Stomach (tissue), 8 donors: ENCODE measurements at regions not wholly inside any gene's neighbourhood (a gene's known extent, or its start where the extent isn't known, plus 50 kb on each side); places are given as distances from the start of the nearest gene placed in this dataset.
"Not testable (repeated sequence)": the region's sequence is repeated elsewhere in the genome, so short reads cannot be mapped to it uniquely, and the experiment has no call there.

Experiments used
- DNase-seq, 2 donors: peaks; one replicate each; pipeline versions ENCODE4 v3.0.0 to v3.0.0-alpha.2; 2013 to 2019
- H3K27ac ChIP-seq, 5 donors: fragments of 200-600 bp in 4 of 5; sonication (generic) in 4 of 5; one replicate each; pipeline ENCODE4 v1.5.1; 2013 to 2019; ENCODE audit warnings: mild to moderate bottlenecking in 1 of 5, moderate library complexity in 1 of 5
- H3K27me3 ChIP-seq, 3 donors: fragments of 200-600 bp; sonication (generic); one replicate each; pipeline ENCODE4 v1.5.1; 2017 to 2019; ENCODE audit warnings: mixed run types in 1 of 3
- H3K36me3 ChIP-seq, 4 donors: fragments of 200-600 bp; sonication (generic); 1 replicate in 3 of 4; 2 replicates in 1 of 4; pipeline ENCODE4 v1.5.1; 2016 to 2019
- H3K4me1 ChIP-seq, 4 donors: fragments of 200-600 bp; sonication (generic); one replicate each; pipeline ENCODE4 v1.5.1; 2016 to 2019
- H3K4me3 ChIP-seq, 4 donors: fragments of 200-600 bp; sonication (generic) in 3 of 4; one replicate each; pipeline ENCODE4 v1.5.1; 2016 to 2019; ENCODE audit warnings: mild to moderate bottlenecking in 1 of 4
- H3K9me3 ChIP-seq, 4 donors: fragments of 200-600 bp; sonication (generic); one replicate each; pipeline ENCODE4 v1.5.1; 2016 to 2019
- EP300 ChIP-seq: sonication (generic); formaldehyde crosslinking; IDR thresholded peaks from one replicate; pipeline ENCODE4 v1.6.1; 2017; ENCODE audit warnings: antibody characterized with exemption
- POLR2A ChIP-seq, 4 donors: fragments of 450-650 bp; IDR thresholded peaks; one replicate each; pipeline ENCODE4 v1.6.1; 2016; ENCODE audit warnings: antibody characterized with exemption in 4 of 4, control low read depth in 2 of 4, mild to moderate bottlenecking in 1 of 4, moderate library complexity in 1 of 4
- POLR2AphosphoS5 ChIP-seq, 3 donors: sonication (generic); formaldehyde crosslinking; IDR thresholded peaks; one replicate each; pipeline ENCODE4 v1.6.1; 2016; ENCODE audit warnings: antibody characterized with exemption in 3 of 3
- WGBS, 5 donors: extraction: QIAGEN DNeasy Blood & Tissue Kit in 3 of 5; methylation state at CpG; one replicate each; pipeline versions ENCODE4 v1.1.5 to v1.1.7; 2013 to 2018; 5-methylcytosine and 5-hydroxymethylcytosine counted together
- intact Hi-C: fragments of 100-400 bp; cut with DNase I; formaldehyde crosslinking; loops from one replicate; pipeline ENCODE4 v1.15.1; 2023; ENCODE audit warnings: low total_unique reads
- TF ChIP-seq, protein P1 (sequence below), 7 experiments: fragments of 450-650 bp in 4 of 7; fragments of 200-600 bp in 3 of 7; sonication (generic) in 3 of 7; IDR thresholded peaks; one replicate each; pipeline ENCODE4 v1.5.1; 2016 to 2019; ENCODE audit warnings: antibody characterized with exemption in 7 of 7, control low read depth in 2 of 7, mild to moderate bottlenecking in 1 of 7
- donor health status: healthy with polysubstance abuse.
- donor health status: Bipolar disorder and iron deficiency.
- donor health status: healthy.

- Histone ChIP-seq H3K36me3 (no peaks in the 10 kb centered on the region), H3K4me1 (no peaks in the 10 kb centered on the region), H3K27me3 (no peaks in the 10 kb centered on the region), H3K4me3 (no peak overlapping the region), H3K9me3 (no peaks in the 10 kb centered on the region), H3K27ac (no peak overlapping the region)
- 20 to 46% (median 36%) methylated on average over 3 of the region's 3 CpGs for WGBS, 5 donors
- intact Hi-C loops, result no loop called here
- no peak for TF ChIP-seq EP300
- TF ChIP-seq POLR2A (IDR thresholded peaks at IDR 0.05), result no peak
- no peak for TF ChIP-seq POLR2AphosphoS5 (IDR thresholded peaks at IDR 0.05)
- TF ChIP-seq, protein P1, sequence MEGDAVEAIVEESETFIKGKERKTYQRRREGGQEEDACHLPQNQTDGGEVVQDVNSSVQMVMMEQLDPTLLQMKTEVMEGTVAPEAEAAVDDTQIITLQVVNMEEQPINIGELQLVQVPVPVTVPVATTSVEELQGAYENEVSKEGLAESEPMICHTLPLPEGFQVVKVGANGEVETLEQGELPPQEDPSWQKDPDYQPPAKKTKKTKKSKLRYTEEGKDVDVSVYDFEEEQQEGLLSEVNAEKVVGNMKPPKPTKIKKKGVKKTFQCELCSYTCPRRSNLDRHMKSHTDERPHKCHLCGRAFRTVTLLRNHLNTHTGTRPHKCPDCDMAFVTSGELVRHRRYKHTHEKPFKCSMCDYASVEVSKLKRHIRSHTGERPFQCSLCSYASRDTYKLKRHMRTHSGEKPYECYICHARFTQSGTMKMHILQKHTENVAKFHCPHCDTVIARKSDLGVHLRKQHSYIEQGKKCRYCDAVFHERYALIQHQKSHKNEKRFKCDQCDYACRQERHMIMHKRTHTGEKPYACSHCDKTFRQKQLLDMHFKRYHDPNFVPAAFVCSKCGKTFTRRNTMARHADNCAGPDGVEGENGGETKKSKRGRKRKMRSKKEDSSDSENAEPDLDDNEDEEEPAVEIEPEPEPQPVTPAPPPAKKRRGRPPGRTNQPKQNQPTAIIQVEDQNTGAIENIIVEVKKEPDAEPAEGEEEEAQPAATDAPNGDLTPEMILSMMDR (IDR thresholded peaks at IDR 0.05), result no peak
- no peak for DNase-seq
Measured at GRCh38 chr4:167867191-167867590, 225.1 kb upstream of the ANXA10 start.

DNA sequence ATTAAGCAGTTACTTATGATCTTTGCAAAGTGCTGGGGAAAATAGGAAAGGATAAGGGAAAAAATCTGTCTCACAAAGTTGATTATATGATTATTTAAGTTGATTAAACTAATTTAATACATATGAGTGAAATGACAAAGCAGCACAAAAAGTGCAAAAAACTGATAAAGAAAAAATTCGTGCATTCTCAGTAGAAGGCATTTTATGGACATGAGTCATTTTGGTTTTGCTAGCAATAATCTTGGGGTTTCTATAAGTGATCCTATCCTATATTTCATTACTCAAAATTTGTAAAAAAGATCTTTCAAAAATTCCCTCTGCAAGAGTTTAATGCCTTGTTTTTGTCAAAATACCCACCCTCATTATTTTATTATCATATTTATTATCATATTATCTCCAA lies 224.2 kb upstream of the ANXA10 start:
- intact Hi-C loops, result no loop called here
- Histone ChIP-seq H3K27ac (no peak overlapping the region), H3K4me3 (no peak overlapping the region), H3K4me1 (no peaks in the 10 kb centered on the region), H3K27me3 (no peaks in the 10 kb centered on the region), H3K36me3 (no peaks in the 10 kb centered on the region), H3K9me3 (no peaks in the 10 kb centered on the region)
- TF ChIP-seq POLR2A (IDR thresholded peaks at IDR 0.05) (no peak), EP300 (no peak), POLR2AphosphoS5 (IDR thresholded peaks at IDR 0.05) (no peak)
- TF ChIP-seq, protein P1 (IDR thresholded peaks at IDR 0.05), result no peak
- no peak for DNase-seq
- WGBS, 5 donors, result 33 to 54% (median 45%) methylated on average over 1 of the region's 1 CpG

DNA sequence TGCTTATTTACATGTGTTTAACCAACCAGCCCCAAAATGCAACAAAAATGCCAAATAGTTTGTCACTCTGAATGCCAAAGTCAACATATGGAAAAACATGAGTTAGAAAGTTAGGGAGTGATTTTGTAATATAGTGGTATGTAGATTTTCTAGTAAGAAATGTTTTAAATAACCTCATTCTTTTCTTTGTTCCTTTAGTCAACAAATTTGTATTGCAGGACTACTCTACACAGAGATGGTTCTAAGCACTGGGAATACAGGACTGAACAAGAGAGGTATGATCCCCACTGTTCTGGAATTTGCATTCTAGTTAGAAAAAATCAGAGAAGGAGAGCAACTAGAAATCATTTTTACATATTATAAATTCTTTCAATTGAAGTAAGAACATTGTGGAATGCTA lies 218.8 kb upstream of the ANXA10 start:
- intact Hi-C loops, result no loop called here
- H3K36me3 ChIP-seq, result no peaks in the 10 kb centered on the region
- H3K4me1 ChIP-seq, result no peaks in the 10 kb centered on the region
- no peak for DNase-seq
- TF ChIP-seq EP300 (no peak), POLR2AphosphoS5 (IDR thresholded peaks at IDR 0.05) (no peak), POLR2A (IDR thresholded peaks at IDR 0.05) (no peak)
- TF ChIP-seq, protein P1 (IDR thresholded peaks at IDR 0.05), result no peak
- no peaks in the 10 kb centered on the region for H3K27me3 ChIP-seq
- no peak overlapping the region for H3K4me3 ChIP-seq
- H3K9me3 ChIP-seq, result no peaks in the 10 kb centered on the region
- H3K27ac ChIP-seq, result no peak overlapping the region

GRCh38 chr4:167876091-167876490 lies 216.2 kb upstream of the ANXA10 start:
- WGBS, 5 donors, result 82 to 97% (median 87%) methylated on average over 2 to 3 of the region's 3 CpGs
- H3K27ac ChIP-seq, DNase-seq, H3K36me3 ChIP-seq, H3K9me3 ChIP-seq, intact Hi-C loops, H3K4me1 ChIP-seq, H3K4me3 ChIP-seq, H3K27me3 ChIP-seq: not testable (repeated sequence)

GRCh38 chr4:167877826-167878225 lies 214.5 kb upstream of the ANXA10 start:
- H3K9me3 ChIP-seq, H3K4me3 ChIP-seq, intact Hi-C loops, H3K27me3 ChIP-seq, H3K4me1 ChIP-seq, H3K27ac ChIP-seq, H3K36me3 ChIP-seq, DNase-seq: not testable (repeated sequence)
- 65 to 81% (median 74%) methylated on average over 8 of the region's 8 CpGs for WGBS, 5 donors

DNA sequence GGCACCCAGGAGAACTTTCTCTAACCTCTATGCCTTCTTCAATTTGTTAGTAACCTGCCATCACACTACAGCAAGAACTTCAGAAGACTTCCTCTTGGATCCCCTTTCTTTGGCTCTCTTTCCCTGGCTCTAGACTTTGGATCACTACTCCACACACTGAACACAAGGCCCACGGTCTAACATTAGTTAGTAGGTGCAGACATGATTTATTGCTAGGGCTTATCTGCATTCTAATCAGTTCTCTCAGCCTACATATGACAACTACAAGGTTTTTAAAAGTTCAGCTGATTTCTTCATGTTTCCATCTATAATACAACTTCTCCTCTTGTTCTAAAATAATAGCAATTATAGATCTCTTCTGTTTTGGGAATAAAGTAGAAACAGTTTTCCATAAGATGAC lies 209.1 kb upstream of the ANXA10 start:
- 19 to 40% (median 31%) methylated on average over 1 of the region's 1 CpG for WGBS, 5 donors
- DNase-seq, result no peak
- Histone ChIP-seq H3K4me3 (no peak overlapping the region), H3K4me1 (no peaks in the 10 kb centered on the region), H3K9me3 (peaks cover 0 to 9% (median 2%) of the 10 kb centered on the region in 4 donors), H3K36me3 (no peaks in the 10 kb centered on the region), H3K27ac (no peak overlapping the region), H3K27me3 (no peaks in the 10 kb centered on the region)
- TF ChIP-seq POLR2A (IDR thresholded peaks at IDR 0.05) (no peak), POLR2AphosphoS5 (IDR thresholded peaks at IDR 0.05) (no peak), EP300 (no peak)
- TF ChIP-seq, protein P1 (IDR thresholded peaks at IDR 0.05), result no peak
- intact Hi-C loops, result no loop called here
